PC-9 (cell line): ENCODE measurements at regions not wholly inside any gene's neighbourhood (a gene's known extent, or its start where the extent isn't known, plus 50 kb on each side); places are given as distances from the start of the nearest gene placed in this dataset.

ENCODE experiments used
- EZH2 ChIP-seq: fragments of 200-600 bp; sonication (generic); IDR thresholded peaks from 2 replicates; pipeline ENCODE4 v1.8.0; 2017; ENCODE audit warnings: antibody characterized with exemption, low read depth
- TF ChIP-seq, protein P1 (sequence below): fragments of 200-600 bp; sonication (generic); conservative IDR thresholded peaks from 2 replicates; pipeline ENCODE4 v1.6.1; 2017; ENCODE audit warnings: mixed run types, antibody characterized with exemption, mild to moderate bottlenecking, moderate library complexity

DNA sequence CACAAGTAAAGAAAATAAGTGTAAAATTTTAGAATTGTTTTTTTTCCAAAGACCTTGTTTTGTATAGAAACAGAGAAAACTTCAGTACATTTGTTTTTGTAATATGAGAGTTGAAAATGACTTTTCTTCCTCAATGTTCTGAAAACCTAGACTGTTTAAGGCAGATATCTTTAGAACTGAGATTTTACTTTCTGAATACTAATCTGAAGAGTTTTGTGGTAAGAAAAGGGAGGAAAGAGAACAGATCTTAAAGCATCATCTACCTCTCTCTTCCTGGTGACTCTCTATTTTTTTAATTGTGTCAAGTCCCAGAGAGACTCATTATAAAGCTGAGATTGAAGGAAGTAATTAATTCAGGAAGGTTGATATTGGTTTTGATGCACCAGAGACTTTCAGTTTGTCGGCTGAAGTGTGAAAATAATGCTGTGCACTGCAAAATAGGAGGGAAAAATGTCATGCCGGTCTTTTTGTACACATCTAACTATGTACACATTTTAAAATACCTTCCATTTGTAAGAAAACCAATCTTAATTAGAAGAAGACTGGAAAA is 142.1 kb upstream of the NAALADL2 start:
- TF ChIP-seq, protein P1, sequence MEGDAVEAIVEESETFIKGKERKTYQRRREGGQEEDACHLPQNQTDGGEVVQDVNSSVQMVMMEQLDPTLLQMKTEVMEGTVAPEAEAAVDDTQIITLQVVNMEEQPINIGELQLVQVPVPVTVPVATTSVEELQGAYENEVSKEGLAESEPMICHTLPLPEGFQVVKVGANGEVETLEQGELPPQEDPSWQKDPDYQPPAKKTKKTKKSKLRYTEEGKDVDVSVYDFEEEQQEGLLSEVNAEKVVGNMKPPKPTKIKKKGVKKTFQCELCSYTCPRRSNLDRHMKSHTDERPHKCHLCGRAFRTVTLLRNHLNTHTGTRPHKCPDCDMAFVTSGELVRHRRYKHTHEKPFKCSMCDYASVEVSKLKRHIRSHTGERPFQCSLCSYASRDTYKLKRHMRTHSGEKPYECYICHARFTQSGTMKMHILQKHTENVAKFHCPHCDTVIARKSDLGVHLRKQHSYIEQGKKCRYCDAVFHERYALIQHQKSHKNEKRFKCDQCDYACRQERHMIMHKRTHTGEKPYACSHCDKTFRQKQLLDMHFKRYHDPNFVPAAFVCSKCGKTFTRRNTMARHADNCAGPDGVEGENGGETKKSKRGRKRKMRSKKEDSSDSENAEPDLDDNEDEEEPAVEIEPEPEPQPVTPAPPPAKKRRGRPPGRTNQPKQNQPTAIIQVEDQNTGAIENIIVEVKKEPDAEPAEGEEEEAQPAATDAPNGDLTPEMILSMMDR: no peak
- TF ChIP-seq EZH2: no peak
